ENCODE measurements at regions not wholly inside any gene's neighbourhood (a gene's known extent, or its start where the extent isn't known, plus 50 kb on each side); places are given as distances from the start of the nearest gene placed in this dataset.

- TF ChIP-seq REST (IDR thresholded peaks at IDR 0.05; ENCODE audit: low read depth): no peak
- TF ChIP-seq CREB1 (IDR thresholded peaks at IDR 0.05; ENCODE audit: low read depth): no peak
- no peak for TF ChIP-seq YY1 (IDR thresholded peaks at IDR 0.05; ENCODE audit: low read depth)
- TF ChIP-seq RAD21 (IDR thresholded peaks at IDR 0.05; ENCODE audit: low read depth): no peak
Measured at GRCh38 chr5:106408141-106408540, 1262.6 kb downstream of the EFNA5 start.

GRCh38 chr5:106401561-106401960, 1269.2 kb downstream of the EFNA5 start:
- TF ChIP-seq CEBPB (IDR thresholded peaks at IDR 0.05) (no peak), EGR1 (IDR thresholded peaks at IDR 0.05) (no peak), TCF12 (IDR thresholded peaks at IDR 0.05; ENCODE audit: low read depth) (no peak), CREB1 (IDR thresholded peaks at IDR 0.05; ENCODE audit: low read depth) (no peak), RAD21 (IDR thresholded peaks at IDR 0.05; ENCODE audit: low read depth) (no peak), TAF1 (IDR thresholded peaks at IDR 0.05; ENCODE audit: low read depth) (no peak), USF1 (IDR thresholded peaks at IDR 0.05) (no peak), FOXM1 (IDR thresholded peaks at IDR 0.05; ENCODE audit: borderline replicate concordance, low read depth) (no peak), NFIC (IDR thresholded peaks at IDR 0.05) (no peak), YY1 (IDR thresholded peaks at IDR 0.05; ENCODE audit: low read depth) (no peak), TEAD4 (IDR thresholded peaks at IDR 0.05) (no peak), MAX (IDR thresholded peaks at IDR 0.05) (no peak)

GRCh38 chr5:106399391-106399790, 1271.3 kb downstream of the EFNA5 start:
- TF ChIP-seq ZBTB7A (IDR thresholded peaks at IDR 0.05; ENCODE audit: low read depth) (no peak), EP300 (IDR thresholded peaks at IDR 0.05; ENCODE audit: borderline replicate concordance) (no peak), EGR1 (IDR thresholded peaks at IDR 0.05) (no peak), CEBPB (IDR thresholded peaks at IDR 0.05) (no peak), NFIC (IDR thresholded peaks at IDR 0.05) (no peak), REST (IDR thresholded peaks at IDR 0.05; ENCODE audit: low read depth) (no peak), TCF12 (IDR thresholded peaks at IDR 0.05; ENCODE audit: low read depth) (no peak), YY1 (IDR thresholded peaks at IDR 0.05; ENCODE audit: low read depth) (no peak), FOXM1 (IDR thresholded peaks at IDR 0.05; ENCODE audit: borderline replicate concordance, low read depth) (no peak), MAX (IDR thresholded peaks at IDR 0.05) (no peak), USF1 (IDR thresholded peaks at IDR 0.05) (no peak), TAF1 (IDR thresholded peaks at IDR 0.05; ENCODE audit: low read depth) (no peak), TEAD4 (IDR thresholded peaks at IDR 0.05) (no peak), RAD21 (IDR thresholded peaks at IDR 0.05; ENCODE audit: low read depth) (no peak), CREB1 (IDR thresholded peaks at IDR 0.05; ENCODE audit: low read depth) (no peak)

GRCh38 chr5:106397700-106398099, 1273.0 kb downstream of the EFNA5 start:
- TF ChIP-seq ZBTB7A (IDR thresholded peaks at IDR 0.05; ENCODE audit: low read depth) (no peak), TEAD4 (IDR thresholded peaks at IDR 0.05) (no peak), REST (IDR thresholded peaks at IDR 0.05; ENCODE audit: low read depth) (no peak), TCF12 (IDR thresholded peaks at IDR 0.05; ENCODE audit: low read depth) (no peak), CREB1 (IDR thresholded peaks at IDR 0.05; ENCODE audit: low read depth) (no peak), EP300 (IDR thresholded peaks at IDR 0.05; ENCODE audit: borderline replicate concordance) (no peak), EGR1 (IDR thresholded peaks at IDR 0.05) (no peak), USF1 (IDR thresholded peaks at IDR 0.05) (no peak), MAX (IDR thresholded peaks at IDR 0.05) (no peak), NFIC (IDR thresholded peaks at IDR 0.05) (no peak), RAD21 (IDR thresholded peaks at IDR 0.05; ENCODE audit: low read depth) (no peak)
